ENCODE measurements at regions not wholly inside any gene's neighbourhood (a gene's known extent, or its start where the extent isn't known, plus 50 kb on each side); places are given as distances from the start of the nearest gene placed in this dataset.

DNA sequence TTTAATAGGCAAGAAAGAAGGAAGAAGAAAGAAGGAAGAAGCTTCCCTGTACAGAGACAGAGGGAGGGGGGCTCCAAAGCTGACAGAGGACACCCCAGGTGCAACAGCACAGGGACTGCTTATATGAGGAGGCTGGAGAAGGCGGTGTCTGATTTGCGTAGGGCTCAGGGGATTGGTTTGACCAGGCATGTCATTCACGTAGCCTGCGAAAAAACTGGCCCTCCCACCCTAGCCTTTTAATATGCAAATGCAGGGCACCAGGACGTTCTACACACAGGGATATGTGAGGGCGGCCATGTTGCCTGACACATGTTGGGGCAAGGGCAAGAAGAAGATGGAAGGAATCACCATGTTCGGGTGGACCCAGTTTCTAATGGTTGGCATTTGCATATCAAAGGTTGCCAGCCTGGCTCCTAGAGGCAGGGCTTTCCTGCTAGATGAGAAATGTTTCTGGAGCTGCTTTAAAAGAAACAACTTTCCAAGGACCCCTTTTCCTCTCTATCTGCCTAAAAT lies 305.4 kb upstream of the CDYL start:
- TF ChIP-seq, protein P1, sequence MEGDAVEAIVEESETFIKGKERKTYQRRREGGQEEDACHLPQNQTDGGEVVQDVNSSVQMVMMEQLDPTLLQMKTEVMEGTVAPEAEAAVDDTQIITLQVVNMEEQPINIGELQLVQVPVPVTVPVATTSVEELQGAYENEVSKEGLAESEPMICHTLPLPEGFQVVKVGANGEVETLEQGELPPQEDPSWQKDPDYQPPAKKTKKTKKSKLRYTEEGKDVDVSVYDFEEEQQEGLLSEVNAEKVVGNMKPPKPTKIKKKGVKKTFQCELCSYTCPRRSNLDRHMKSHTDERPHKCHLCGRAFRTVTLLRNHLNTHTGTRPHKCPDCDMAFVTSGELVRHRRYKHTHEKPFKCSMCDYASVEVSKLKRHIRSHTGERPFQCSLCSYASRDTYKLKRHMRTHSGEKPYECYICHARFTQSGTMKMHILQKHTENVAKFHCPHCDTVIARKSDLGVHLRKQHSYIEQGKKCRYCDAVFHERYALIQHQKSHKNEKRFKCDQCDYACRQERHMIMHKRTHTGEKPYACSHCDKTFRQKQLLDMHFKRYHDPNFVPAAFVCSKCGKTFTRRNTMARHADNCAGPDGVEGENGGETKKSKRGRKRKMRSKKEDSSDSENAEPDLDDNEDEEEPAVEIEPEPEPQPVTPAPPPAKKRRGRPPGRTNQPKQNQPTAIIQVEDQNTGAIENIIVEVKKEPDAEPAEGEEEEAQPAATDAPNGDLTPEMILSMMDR (IDR thresholded peaks at IDR 0.05): no peak
- no peak for TF ChIP-seq POLR2A (IDR thresholded peaks at IDR 0.05)

All from adrenal gland (tissue), 5 donors.